Loucy (cell line): ENCODE measurements at regions not wholly inside any gene's neighbourhood (a gene's known extent, or its start where the extent isn't known, plus 50 kb on each side); places are given as distances from the start of the nearest gene placed in this dataset.

ENCODE experiments used
- H2AFZ ChIP-seq: fragments of 200-600 bp; sonication (generic); 2 replicates; pipeline ENCODE4 v1.6.0; 2016; ENCODE audit warnings: antibody characterized with exemption, mild to moderate bottlenecking, low read length, moderate library complexity
- H3F3A ChIP-seq: fragments of 200-600 bp; 2 replicates; pipeline ENCODE4 v1.6.0; 2016; ENCODE audit warnings: antibody characterized with exemption, low read depth, mild to moderate bottlenecking
- H3K27me3 ChIP-seq: fragments of 200-600 bp; sonication (generic); 2 replicates; pipeline ENCODE4 v1.6.1; 2014; ENCODE audit warnings: low read length, mild to moderate bottlenecking; ENCODE audit not compliant: insufficient read depth, poor library complexity, severe bottlenecking
- H3K36me3 ChIP-seq: fragments of 200-600 bp; sonication (generic); 2 replicates; pipeline ENCODE4 v1.6.1; 2016; ENCODE audit warnings: low read length; ENCODE audit not compliant: insufficient read depth
- H3K4me1 ChIP-seq: fragments of 200-600 bp; sonication (generic); 2 replicates; pipeline ENCODE4 v1.5.1; 2014; ENCODE audit warnings: low read length, mild to moderate bottlenecking; ENCODE audit not compliant: insufficient read depth, poor library complexity, severe bottlenecking
- H3K4me2 ChIP-seq: fragments of 200-600 bp; sonication (generic); 2 replicates; pipeline ENCODE4 v1.6.0; 2014; ENCODE audit warnings: antibody characterized with exemption, low read length, low read depth, mild to moderate bottlenecking; ENCODE audit not compliant: poor library complexity, severe bottlenecking
- H3K4me3 ChIP-seq: fragments of 200-600 bp; sonication (generic); 2 replicates; pipeline ENCODE4 v1.5.1; 2014; ENCODE audit warnings: low read length, mild to moderate bottlenecking, mixed read lengths; ENCODE audit not compliant: poor library complexity, severe bottlenecking
- H3K79me2 ChIP-seq: fragments of 200-600 bp; sonication (generic); 2 replicates; pipeline ENCODE4 v1.6.1; 2014; ENCODE audit warnings: low read length; ENCODE audit not compliant: insufficient read depth
- H3K9ac ChIP-seq: fragments of 200-600 bp; sonication (generic); 2 replicates; pipeline ENCODE4 v1.6.0; 2014; ENCODE audit warnings: mild to moderate bottlenecking, low read depth, low read length, moderate library complexity; ENCODE audit not compliant: poor library complexity, severe bottlenecking
- H3K9me2 ChIP-seq: fragments of 200-600 bp; sonication (generic); replicated peaks from 2 replicates; pipeline ENCODE4 v1.6.1; 2016; ENCODE audit warnings: low read depth, low read length, mixed read lengths
- H3K9me3 ChIP-seq: fragments of 200-600 bp; sonication (generic); 2 replicates; pipeline ENCODE4 v1.6.1; 2014; ENCODE audit warnings: mild to moderate bottlenecking, antibody characterized with exemption, low read length, low read depth; ENCODE audit not compliant: insufficient read depth
- H4K20me1 ChIP-seq: fragments of 200-600 bp; sonication (generic); 2 replicates; pipeline ENCODE4 v1.6.0; 2014; ENCODE audit warnings: antibody characterized with exemption, low read length, mild to moderate bottlenecking; ENCODE audit not compliant: insufficient read depth, poor library complexity, severe bottlenecking
- EZH2phosphoT487 ChIP-seq: fragments of 200-600 bp; IDR thresholded peaks from 2 replicates; pipeline ENCODE4 v1.6.1; 2018; ENCODE audit warnings: antibody characterized with exemption, mild to moderate bottlenecking, moderate library complexity, borderline replicate concordance
- TF ChIP-seq, protein P1 (sequence below): fragments of 200-600 bp; sonication (generic); conservative IDR thresholded peaks from 2 replicates; pipeline ENCODE4 v1.5.1; 2014; ENCODE audit warnings: mild to moderate bottlenecking, antibody characterized with exemption, low read length

DNA sequence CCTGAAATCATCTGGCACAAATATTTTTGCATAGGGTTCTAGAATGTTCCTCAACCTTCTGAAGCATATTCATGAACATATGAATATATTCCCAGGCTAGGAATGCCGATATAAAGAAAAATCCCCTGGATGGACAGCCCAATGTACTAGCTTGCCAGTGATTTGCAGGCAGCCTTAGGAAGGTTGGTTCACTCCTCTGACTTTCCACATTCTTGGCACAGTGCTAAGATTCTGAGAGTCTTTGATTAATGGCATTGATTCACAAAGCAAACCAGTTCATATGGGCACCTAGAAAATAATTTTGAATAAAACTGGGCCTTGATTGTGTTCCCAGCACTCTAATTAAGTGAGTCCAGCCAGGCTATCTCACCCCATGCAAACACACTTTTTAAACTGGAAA lies 56.9 kb upstream of the ENPP4 start:
- no peaks in the 10 kb centered on the region for H3K4me1 ChIP-seq
- no peaks in the 10 kb centered on the region for H3K36me3 ChIP-seq
- no peaks in the 10 kb centered on the region for H3K27me3 ChIP-seq
- no peak overlapping the region for H2AFZ ChIP-seq
- no peaks in the 10 kb centered on the region for H3K9me2 ChIP-seq
- no peaks in the 10 kb centered on the region for H4K20me1 ChIP-seq
- H3F3A ChIP-seq = no peaks in the 10 kb centered on the region
- H3K9me3 ChIP-seq = no peaks in the 10 kb centered on the region
- no peaks in the 10 kb centered on the region for H3K79me2 ChIP-seq
- TF ChIP-seq EZH2phosphoT487 = no peak
- TF ChIP-seq, protein P1, sequence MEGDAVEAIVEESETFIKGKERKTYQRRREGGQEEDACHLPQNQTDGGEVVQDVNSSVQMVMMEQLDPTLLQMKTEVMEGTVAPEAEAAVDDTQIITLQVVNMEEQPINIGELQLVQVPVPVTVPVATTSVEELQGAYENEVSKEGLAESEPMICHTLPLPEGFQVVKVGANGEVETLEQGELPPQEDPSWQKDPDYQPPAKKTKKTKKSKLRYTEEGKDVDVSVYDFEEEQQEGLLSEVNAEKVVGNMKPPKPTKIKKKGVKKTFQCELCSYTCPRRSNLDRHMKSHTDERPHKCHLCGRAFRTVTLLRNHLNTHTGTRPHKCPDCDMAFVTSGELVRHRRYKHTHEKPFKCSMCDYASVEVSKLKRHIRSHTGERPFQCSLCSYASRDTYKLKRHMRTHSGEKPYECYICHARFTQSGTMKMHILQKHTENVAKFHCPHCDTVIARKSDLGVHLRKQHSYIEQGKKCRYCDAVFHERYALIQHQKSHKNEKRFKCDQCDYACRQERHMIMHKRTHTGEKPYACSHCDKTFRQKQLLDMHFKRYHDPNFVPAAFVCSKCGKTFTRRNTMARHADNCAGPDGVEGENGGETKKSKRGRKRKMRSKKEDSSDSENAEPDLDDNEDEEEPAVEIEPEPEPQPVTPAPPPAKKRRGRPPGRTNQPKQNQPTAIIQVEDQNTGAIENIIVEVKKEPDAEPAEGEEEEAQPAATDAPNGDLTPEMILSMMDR = no peak
- H3K9ac ChIP-seq = no peak overlapping the region
- H3K4me3 ChIP-seq = no peak overlapping the region
- no peak overlapping the region for H3K4me2 ChIP-seq

DNA sequence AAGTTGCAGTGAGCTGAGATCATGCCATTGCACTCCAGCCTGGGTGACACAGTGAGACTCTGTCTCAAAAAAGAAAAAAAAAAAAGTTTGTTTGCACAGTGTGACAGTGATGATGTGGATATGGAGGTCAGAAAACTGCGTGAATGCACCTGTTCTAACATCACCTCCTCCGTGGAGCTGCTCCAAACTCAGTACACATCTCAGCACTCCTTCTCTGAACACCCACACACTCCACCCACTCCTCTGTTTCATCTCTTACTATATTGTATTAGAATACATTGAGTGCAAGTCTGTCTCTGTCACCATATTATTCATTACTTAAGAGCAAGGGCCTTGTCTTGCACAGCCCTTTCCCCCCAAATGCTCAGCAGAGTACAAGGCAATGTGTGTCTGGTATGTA lies 51.5 kb upstream of the ENPP4 start:
- H3K4me2 ChIP-seq = no peak overlapping the region
- no peaks in the 10 kb centered on the region for H3K9me3 ChIP-seq
- no peak overlapping the region for H3K9ac ChIP-seq
- H3K36me3 ChIP-seq = no peaks in the 10 kb centered on the region
- no peak for TF ChIP-seq EZH2phosphoT487
- TF ChIP-seq, protein P1 = no peak
- H4K20me1 ChIP-seq = no peaks in the 10 kb centered on the region
- no peak overlapping the region for H3K4me3 ChIP-seq
- no peaks in the 10 kb centered on the region for H3K79me2 ChIP-seq
- no peaks in the 10 kb centered on the region for H3K4me1 ChIP-seq
- H3K27me3 ChIP-seq = no peaks in the 10 kb centered on the region
- no peak overlapping the region for H2AFZ ChIP-seq
- H3K9me2 ChIP-seq = no peaks in the 10 kb centered on the region
- no peaks in the 10 kb centered on the region for H3F3A ChIP-seq

DNA sequence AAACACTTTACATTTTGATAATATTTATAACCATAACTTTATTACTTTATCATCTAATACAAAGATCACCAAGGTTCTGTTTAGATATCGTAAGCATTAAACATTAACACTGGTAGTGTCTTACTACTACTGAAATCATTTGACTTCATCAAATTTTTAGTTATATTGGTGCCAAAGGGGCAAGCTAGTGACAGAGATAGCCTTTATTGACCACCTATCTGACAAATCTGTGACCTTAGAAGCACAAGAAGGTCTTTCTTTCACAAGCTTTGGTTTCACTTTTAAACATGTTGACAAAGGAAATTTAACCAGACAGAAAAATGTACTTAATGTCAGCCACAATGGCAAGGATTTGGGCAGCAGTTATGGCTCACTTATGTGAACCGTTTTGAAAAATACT lies 50.7 kb upstream of the ENPP4 start:
- no peak overlapping the region for H3K4me2 ChIP-seq
- H3F3A ChIP-seq = no peaks in the 10 kb centered on the region
- 0 out of 2 replicates have a peak overlapping the region, but pooled peaks have one; percentile 12 for H2AFZ ChIP-seq
- H4K20me1 ChIP-seq = no peaks in the 10 kb centered on the region
- no peaks in the 10 kb centered on the region for H3K4me1 ChIP-seq
- no peaks in the 10 kb centered on the region for H3K27me3 ChIP-seq
- no peaks in the 10 kb centered on the region for H3K36me3 ChIP-seq
- no peak overlapping the region for H3K9ac ChIP-seq
- H3K4me3 ChIP-seq = no peak overlapping the region
- no peaks in the 10 kb centered on the region for H3K9me3 ChIP-seq
- TF ChIP-seq EZH2phosphoT487 = no peak
- TF ChIP-seq, protein P1 = no peak
- no peaks in the 10 kb centered on the region for H3K79me2 ChIP-seq
- no peaks in the 10 kb centered on the region for H3K9me2 ChIP-seq
